ENCODE measurements at regions not wholly inside any gene's neighbourhood (a gene's known extent, or its start where the extent isn't known, plus 50 kb on each side); places are given as distances from the start of the nearest gene placed in this dataset.

DNA sequence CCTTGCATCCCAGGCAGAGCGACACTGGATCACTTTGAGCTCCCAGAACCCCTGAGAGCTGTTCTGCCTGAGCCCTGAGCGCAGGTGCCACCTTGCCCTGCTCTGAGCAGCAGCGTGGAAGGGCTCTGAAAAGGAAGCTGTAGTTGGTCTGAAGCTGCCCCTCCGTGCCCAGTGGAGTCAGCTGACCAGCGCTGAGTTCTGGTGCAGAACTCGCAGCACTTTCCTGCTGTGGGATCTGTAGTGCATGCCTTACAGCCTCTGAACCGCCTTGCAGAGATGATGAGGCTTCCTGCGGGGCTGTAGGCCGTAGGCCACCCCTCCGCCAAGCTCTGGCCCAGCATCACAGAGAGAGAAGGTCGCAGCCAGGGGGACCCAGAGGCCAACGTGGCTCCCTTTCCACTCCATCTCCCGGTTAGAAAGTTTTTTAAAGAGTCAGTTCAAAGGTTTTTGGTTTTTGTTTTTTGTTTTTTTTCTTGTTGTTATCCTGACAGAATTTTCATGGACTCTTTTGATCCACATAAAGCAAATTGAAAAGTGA lies 158.3 kb upstream of the CST7 start:
- no peak for DNase-seq (ENCODE audit: low read depth)
- TF ChIP-seq, protein P1, sequence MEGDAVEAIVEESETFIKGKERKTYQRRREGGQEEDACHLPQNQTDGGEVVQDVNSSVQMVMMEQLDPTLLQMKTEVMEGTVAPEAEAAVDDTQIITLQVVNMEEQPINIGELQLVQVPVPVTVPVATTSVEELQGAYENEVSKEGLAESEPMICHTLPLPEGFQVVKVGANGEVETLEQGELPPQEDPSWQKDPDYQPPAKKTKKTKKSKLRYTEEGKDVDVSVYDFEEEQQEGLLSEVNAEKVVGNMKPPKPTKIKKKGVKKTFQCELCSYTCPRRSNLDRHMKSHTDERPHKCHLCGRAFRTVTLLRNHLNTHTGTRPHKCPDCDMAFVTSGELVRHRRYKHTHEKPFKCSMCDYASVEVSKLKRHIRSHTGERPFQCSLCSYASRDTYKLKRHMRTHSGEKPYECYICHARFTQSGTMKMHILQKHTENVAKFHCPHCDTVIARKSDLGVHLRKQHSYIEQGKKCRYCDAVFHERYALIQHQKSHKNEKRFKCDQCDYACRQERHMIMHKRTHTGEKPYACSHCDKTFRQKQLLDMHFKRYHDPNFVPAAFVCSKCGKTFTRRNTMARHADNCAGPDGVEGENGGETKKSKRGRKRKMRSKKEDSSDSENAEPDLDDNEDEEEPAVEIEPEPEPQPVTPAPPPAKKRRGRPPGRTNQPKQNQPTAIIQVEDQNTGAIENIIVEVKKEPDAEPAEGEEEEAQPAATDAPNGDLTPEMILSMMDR (IDR thresholded peaks at IDR 0.05; ENCODE audit: low read length, missing control alignments) = no peak
- H3K4me3 ChIP-seq (replicated peaks; ENCODE audit: low read depth, low read length) = no peak overlapping the region

DNA sequence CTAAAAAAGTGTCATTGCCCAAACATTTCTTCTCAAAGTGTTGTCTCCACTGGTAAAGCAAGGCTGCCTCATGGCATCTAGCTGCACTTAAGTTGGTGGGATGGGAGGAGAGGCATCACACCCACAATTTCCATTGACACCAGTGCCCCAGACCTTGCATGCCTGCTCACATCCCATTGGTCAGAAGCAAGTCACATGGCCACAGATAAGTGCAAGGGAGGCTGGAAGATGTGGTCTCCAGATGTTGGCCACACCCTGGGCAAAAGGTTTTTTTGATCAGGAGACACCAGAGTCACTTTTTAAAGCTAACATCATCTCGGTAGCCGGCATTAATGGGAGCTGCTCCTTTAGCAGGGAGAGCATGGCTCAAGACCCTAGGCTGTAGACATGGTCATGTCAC lies 157.1 kb upstream of the CST7 start:
- TF ChIP-seq, protein P1 (IDR thresholded peaks at IDR 0.05; ENCODE audit: low read length, missing control alignments) = no peak
- no peak overlapping the region for H3K4me3 ChIP-seq (replicated peaks; ENCODE audit: low read depth, low read length)
- no peak for DNase-seq (ENCODE audit: low read depth)

DNA sequence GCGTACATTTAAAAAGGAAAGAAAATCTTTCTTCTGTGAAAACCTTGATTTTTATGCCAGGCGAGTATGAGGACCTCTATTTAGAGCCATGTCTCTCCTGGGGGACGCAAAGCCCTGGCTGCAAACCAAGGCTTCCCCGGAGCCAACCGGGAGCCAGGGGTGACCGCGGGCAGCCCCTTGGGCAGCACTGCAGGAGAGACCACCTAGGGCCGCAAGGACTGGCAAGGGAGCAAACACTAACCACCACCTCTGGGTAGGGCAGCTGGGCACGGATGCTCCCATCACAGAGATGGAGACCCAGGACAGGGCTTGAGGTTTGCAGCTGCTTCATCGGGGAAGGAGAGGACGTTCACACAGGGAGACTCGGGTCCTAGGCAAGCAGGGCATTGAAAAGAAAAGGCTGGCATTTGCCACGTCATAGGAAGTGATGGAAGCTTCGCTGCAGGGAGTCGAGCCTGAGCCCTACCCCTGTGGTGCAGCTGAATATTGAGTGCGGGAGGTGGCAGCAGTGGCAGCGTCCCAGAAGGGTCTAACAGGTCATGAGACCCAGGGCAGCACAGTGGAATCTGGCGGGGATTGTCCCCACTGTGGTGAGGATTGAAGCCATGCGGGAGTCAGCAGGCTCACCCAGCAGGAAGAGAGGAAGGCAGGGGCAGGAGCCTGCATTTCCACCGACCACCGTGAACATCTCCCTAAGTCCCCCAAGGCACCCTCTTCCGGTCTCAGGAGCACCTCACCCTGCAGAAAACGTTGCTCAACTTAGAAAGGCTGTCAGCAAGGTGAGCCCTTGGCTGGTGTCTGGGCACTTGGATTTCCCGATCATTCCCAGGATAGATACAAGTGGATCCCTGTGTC lies 156.2 kb upstream of the CST7 start:
- no peak for DNase-seq (ENCODE audit: low read depth)
- H3K4me3 ChIP-seq (replicated peaks; ENCODE audit: low read depth, low read length) = no peak overlapping the region
- TF ChIP-seq, protein P1 (IDR thresholded peaks at IDR 0.05; ENCODE audit: low read length, missing control alignments) = no peak

DNA sequence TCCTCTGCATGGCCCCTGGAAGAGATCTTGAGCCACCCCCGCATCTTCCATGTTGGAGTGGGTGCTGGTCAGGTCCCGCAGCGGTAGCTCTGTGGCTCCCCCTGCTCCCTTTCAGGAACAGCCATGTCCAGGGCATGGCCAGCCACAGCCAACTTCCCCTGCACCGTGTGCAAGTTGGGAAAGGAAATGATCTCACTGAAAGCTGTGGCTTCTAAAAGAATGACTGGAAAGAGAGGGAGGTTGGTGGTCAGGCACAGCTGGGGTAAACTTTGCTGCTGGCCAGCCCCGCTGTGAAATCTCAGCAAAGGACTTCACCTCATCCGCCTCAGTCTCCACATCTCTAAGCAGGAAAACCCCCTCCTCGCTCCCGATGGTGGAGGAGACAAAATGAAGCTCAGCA lies 153.6 kb upstream of the CST7 start:
- TF ChIP-seq, protein P1 (IDR thresholded peaks at IDR 0.05; ENCODE audit: low read length, missing control alignments) = no peak
- no peak for DNase-seq (ENCODE audit: low read depth)
- H3K4me3 ChIP-seq (replicated peaks; ENCODE audit: low read depth, low read length) = no peak overlapping the region

DNA sequence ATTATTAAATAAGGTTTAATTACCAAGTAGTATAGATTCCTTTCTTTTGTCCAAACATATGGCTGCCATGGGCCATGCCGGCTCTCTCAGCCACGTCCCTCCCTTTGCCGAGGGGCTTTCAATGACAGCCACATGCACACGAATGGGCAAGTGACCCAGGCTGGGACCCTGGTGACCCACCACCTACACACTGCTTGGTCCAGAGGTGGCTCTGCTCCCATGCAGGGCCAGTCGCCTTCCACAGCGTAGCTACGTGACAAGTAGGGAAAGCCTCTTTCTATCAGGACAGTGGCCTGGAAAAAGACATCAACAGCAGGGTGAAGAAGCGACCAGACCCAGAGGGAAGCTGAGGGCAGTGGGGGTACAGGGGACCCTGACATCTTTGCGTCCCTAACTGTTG lies 152.8 kb upstream of the CST7 start:
- DNase-seq (ENCODE audit: low read depth) = no peak
- TF ChIP-seq, protein P1 (IDR thresholded peaks at IDR 0.05; ENCODE audit: low read length, missing control alignments) = no peak
- H3K4me3 ChIP-seq (replicated peaks; ENCODE audit: low read depth, low read length) = no peak overlapping the region

DNA sequence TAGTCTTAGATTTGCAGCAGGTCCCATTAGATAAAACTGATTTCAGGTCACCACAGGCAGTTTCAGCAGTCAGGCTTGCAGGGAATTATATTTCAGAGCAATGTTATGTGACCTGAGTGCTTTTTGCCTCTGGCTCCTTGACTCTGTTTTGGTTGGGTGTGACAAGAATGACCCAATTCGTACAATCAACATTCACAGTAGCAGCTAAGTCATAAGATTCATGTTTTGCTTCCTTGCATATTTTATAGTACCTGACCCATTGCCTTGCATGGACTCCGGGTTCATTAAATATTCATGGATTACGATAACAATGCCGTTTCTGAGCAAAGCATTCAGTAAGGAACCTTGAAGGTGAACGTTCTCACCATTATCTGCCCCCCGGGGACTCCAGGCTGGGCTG lies 152.0 kb upstream of the CST7 start:
- DNase-seq (ENCODE audit: low read depth) = no peak
- H3K4me3 ChIP-seq (replicated peaks; ENCODE audit: low read depth, low read length) = no peak overlapping the region
- TF ChIP-seq, protein P1 (IDR thresholded peaks at IDR 0.05; ENCODE audit: low read length, missing control alignments) = no peak
